ENCODE measurements at regions not wholly inside any gene's neighbourhood (a gene's known extent, or its start where the extent isn't known, plus 50 kb on each side); places are given as distances from the start of the nearest gene placed in this dataset.

DNA sequence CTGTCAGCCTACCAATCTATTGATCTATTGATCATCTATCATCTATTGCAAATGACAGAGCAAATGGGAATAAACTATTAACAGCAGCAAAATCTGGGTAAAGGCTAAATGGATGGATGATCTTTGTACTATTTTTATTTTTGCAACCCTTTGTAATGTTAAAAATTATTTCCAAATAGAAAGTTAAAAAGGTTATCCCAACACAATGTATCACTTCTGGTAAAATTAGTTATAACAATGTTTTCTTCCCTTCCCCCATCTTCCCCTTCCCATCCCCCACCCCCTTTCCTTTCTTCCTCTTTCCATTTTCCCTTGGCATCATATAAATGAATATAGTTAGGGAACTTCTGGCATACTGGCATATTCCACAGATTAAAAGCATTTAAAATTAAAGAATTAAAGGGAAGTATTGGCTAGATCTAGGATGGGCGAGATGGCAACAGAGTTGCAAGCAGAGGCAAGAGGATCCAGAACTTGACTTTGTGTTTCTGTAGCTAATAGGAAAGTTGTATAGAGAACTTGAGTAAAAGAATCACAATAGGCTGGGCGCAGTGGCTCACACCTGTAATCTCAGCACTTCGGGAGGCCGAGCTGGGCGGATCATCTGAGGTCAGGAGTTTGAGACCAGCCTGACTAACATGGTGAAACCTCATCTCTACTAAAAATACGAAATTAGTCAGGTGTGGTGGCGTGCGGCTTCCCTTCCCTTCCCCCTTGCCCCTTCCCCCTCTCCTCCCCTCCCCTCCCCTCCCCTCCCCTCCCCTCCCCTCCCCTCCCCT lies 66.6 kb upstream of the TAF11L2 start:
- Histone ChIP-seq H3K4me2 (ENCODE audit: low read length) (no peak overlapping the region), H3F3A (ENCODE audit: insufficient read depth, low read length) (no peaks in the 10 kb centered on the region), H2AFZ (ENCODE audit: low read length) (no peak overlapping the region), H3K9me3 (ENCODE audit: low read length) (no peaks in the 10 kb centered on the region), H3K9ac (ENCODE audit: low read length) (no peak overlapping the region), H3K27ac (ENCODE audit: low read depth, low read length, poor library complexity, severe bottlenecking) (no peak overlapping the region), H4K20me1 (ENCODE audit: insufficient read depth, low read length) (no peaks in the 10 kb centered on the region), H3K36me3 (ENCODE audit: insufficient read depth, low read length) (no peaks in the 10 kb centered on the region), H3K9me2 (ENCODE audit: low read depth, low read length) (no peaks in the 10 kb centered on the region), H3K4me1 (ENCODE audit: insufficient read depth, low read length, severe bottlenecking) (peaks cover 3% of the 10 kb centered on the region), H3K79me2 (ENCODE audit: insufficient read depth, low read length) (no peaks in the 10 kb centered on the region), H3K27me3 (ENCODE audit: insufficient read depth, low read length) (no peaks in the 10 kb centered on the region), H3K4me3 (ENCODE audit: low read depth, low read length, poor library complexity, severe bottlenecking) (no peak overlapping the region)
- TF ChIP-seq, protein P1, sequence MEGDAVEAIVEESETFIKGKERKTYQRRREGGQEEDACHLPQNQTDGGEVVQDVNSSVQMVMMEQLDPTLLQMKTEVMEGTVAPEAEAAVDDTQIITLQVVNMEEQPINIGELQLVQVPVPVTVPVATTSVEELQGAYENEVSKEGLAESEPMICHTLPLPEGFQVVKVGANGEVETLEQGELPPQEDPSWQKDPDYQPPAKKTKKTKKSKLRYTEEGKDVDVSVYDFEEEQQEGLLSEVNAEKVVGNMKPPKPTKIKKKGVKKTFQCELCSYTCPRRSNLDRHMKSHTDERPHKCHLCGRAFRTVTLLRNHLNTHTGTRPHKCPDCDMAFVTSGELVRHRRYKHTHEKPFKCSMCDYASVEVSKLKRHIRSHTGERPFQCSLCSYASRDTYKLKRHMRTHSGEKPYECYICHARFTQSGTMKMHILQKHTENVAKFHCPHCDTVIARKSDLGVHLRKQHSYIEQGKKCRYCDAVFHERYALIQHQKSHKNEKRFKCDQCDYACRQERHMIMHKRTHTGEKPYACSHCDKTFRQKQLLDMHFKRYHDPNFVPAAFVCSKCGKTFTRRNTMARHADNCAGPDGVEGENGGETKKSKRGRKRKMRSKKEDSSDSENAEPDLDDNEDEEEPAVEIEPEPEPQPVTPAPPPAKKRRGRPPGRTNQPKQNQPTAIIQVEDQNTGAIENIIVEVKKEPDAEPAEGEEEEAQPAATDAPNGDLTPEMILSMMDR (IDR thresholded peaks at IDR 0.05; ENCODE audit: low read length) = no peak
- TF ChIP-seq EZH2 (IDR thresholded peaks at IDR 0.05; ENCODE audit: borderline replicate concordance, low read length) = no peak

DNA sequence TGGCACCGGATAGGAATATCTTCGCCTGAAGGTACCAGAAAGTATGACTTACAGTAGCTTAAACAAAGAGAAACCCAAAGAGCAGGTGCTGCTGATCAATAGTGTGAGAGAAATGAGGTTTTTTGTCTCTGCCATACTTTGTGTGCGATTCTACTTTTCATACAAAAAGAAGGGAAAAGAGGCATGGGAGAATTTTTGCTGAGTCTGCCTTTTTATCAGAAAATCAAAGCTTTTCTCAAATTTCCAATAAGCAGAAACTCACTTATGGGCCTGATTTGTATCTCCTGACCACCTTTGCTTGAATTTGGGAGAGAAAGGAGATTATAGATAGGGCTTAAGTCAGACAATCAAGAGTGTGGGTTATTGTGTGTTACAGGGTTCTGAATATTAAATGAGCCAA lies 65.5 kb upstream of the TAF11L2 start:
- Histone ChIP-seq H3K9me3 (ENCODE audit: low read length) (no peaks in the 10 kb centered on the region), H3K4me2 (ENCODE audit: low read length) (no peak overlapping the region), H3K9ac (ENCODE audit: low read length) (no peak overlapping the region), H2AFZ (ENCODE audit: low read length) (no peak overlapping the region), H3F3A (ENCODE audit: insufficient read depth, low read length) (no peaks in the 10 kb centered on the region), H3K36me3 (ENCODE audit: insufficient read depth, low read length) (no peaks in the 10 kb centered on the region), H4K20me1 (ENCODE audit: insufficient read depth, low read length) (no peaks in the 10 kb centered on the region), H3K27ac (ENCODE audit: low read depth, low read length, poor library complexity, severe bottlenecking) (no peak overlapping the region), H3K4me3 (ENCODE audit: low read depth, low read length, poor library complexity, severe bottlenecking) (no peak overlapping the region), H3K9me2 (ENCODE audit: low read depth, low read length) (no peaks in the 10 kb centered on the region), H3K4me1 (ENCODE audit: insufficient read depth, low read length, severe bottlenecking) (peaks cover 12% of the 10 kb centered on the region), H3K27me3 (ENCODE audit: insufficient read depth, low read length) (no peaks in the 10 kb centered on the region), H3K79me2 (ENCODE audit: insufficient read depth, low read length) (no peaks in the 10 kb centered on the region)
- TF ChIP-seq EZH2 (IDR thresholded peaks at IDR 0.05; ENCODE audit: borderline replicate concordance, low read length) = no peak
- TF ChIP-seq, protein P1 (IDR thresholded peaks at IDR 0.05; ENCODE audit: low read length) = no peak

DNA sequence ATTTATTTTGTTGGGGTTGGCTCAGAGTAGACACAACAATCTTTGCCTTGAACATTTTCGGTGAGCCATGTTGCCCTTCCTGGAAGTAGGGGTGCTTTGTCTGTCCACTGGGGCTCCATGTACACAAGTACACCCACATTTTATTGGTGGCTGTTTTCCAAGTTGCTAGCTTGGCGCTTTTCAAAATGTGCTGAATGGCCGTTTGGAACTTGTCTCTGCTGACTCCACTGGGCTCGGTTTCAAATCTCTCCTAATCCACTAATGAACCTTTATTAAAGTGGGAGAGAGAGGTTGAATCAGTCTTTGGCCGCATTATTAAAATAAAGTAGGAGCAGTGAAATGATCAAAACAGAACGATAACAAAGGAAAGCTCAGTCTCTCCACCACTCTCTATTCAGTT lies 64.6 kb upstream of the TAF11L2 start:
- Histone ChIP-seq H3K4me1 (ENCODE audit: insufficient read depth, low read length, severe bottlenecking) (peaks cover 12% of the 10 kb centered on the region), H4K20me1 (ENCODE audit: insufficient read depth, low read length) (no peaks in the 10 kb centered on the region), H3K9me2 (ENCODE audit: low read depth, low read length) (no peaks in the 10 kb centered on the region), H3K27ac (ENCODE audit: low read depth, low read length, poor library complexity, severe bottlenecking) (no peak overlapping the region), H3K4me2 (ENCODE audit: low read length) (no peak overlapping the region), H3K4me3 (ENCODE audit: low read depth, low read length, poor library complexity, severe bottlenecking) (no peak overlapping the region), H2AFZ (ENCODE audit: low read length) (no peak overlapping the region), H3K27me3 (ENCODE audit: insufficient read depth, low read length) (no peaks in the 10 kb centered on the region), H3K36me3 (ENCODE audit: insufficient read depth, low read length) (no peaks in the 10 kb centered on the region), H3K9ac (ENCODE audit: low read length) (no peak overlapping the region), H3K9me3 (ENCODE audit: low read length) (no peaks in the 10 kb centered on the region), H3K79me2 (ENCODE audit: insufficient read depth, low read length) (no peaks in the 10 kb centered on the region), H3F3A (ENCODE audit: insufficient read depth, low read length) (no peaks in the 10 kb centered on the region)
- TF ChIP-seq, protein P1 (IDR thresholded peaks at IDR 0.05; ENCODE audit: low read length) = no peak
- TF ChIP-seq EZH2 (IDR thresholded peaks at IDR 0.05; ENCODE audit: borderline replicate concordance, low read length) = no peak
